ENCODE measurements at regions not wholly inside any gene's neighbourhood (a gene's known extent, or its start where the extent isn't known, plus 50 kb on each side); places are given as distances from the start of the nearest gene placed in this dataset.
"Not testable (repeated sequence)": the region's sequence is repeated elsewhere in the genome, so short reads cannot be mapped to it uniquely, and the experiment has no call there.

- TF ChIP-seq, protein P1, sequence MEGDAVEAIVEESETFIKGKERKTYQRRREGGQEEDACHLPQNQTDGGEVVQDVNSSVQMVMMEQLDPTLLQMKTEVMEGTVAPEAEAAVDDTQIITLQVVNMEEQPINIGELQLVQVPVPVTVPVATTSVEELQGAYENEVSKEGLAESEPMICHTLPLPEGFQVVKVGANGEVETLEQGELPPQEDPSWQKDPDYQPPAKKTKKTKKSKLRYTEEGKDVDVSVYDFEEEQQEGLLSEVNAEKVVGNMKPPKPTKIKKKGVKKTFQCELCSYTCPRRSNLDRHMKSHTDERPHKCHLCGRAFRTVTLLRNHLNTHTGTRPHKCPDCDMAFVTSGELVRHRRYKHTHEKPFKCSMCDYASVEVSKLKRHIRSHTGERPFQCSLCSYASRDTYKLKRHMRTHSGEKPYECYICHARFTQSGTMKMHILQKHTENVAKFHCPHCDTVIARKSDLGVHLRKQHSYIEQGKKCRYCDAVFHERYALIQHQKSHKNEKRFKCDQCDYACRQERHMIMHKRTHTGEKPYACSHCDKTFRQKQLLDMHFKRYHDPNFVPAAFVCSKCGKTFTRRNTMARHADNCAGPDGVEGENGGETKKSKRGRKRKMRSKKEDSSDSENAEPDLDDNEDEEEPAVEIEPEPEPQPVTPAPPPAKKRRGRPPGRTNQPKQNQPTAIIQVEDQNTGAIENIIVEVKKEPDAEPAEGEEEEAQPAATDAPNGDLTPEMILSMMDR (IDR thresholded peaks at IDR 0.05) = not testable (repeated sequence)
- not testable (repeated sequence) for TF ChIP-seq REST (IDR thresholded peaks at IDR 0.05; ENCODE audit: insufficient read depth in 1 of 2, low read depth in 2 of 2, low read length in 1 of 2); POLR2AphosphoS5 (IDR thresholded peaks at IDR 0.05; ENCODE audit: low read depth, low read length); SIN3A (IDR thresholded peaks at IDR 0.05; ENCODE audit: borderline replicate concordance, insufficient read depth, low read depth, low read length)
These were observed 146.8 kb downstream of the PPIAL4G start for GRCh38 chr1:148336121-148336918.
